GM12891 (cell line): ENCODE measurements at regions not wholly inside any gene's neighbourhood (a gene's known extent, or its start where the extent isn't known, plus 50 kb on each side); places are given as distances from the start of the nearest gene placed in this dataset.

ENCODE experiments used
- PAX5 ChIP-seq: IDR thresholded peaks from 2 replicates; pipeline ENCODE4 v1.6.1; 2011; ENCODE audit warnings: low read length, moderate library complexity, mild to moderate bottlenecking; ENCODE audit not compliant: insufficient read depth, severe bottlenecking
- POLR2A ChIP-seq: IDR thresholded peaks from 2 replicates; pipeline ENCODE4 v1.6.1; 2011; ENCODE audit warnings: low read depth, low read length, control low read depth
- POLR2AphosphoS5 ChIP-seq: IDR thresholded peaks from 2 replicates; pipeline ENCODE4 v1.6.1; 2011; ENCODE audit warnings: low read depth, low read length, control low read depth
- SPI1 ChIP-seq: IDR thresholded peaks from 2 replicates; pipeline ENCODE4 v1.6.1; 2011; ENCODE audit warnings: low read depth, low read length, control low read depth
- TAF1 ChIP-seq: IDR thresholded peaks from 2 replicates; pipeline ENCODE4 v1.6.1; 2011; ENCODE audit warnings: low read depth, low read length, control low read depth

GRCh38 chr1:81590171-81590570 is 210.6 kb upstream of the ADGRL2 start:
- TF ChIP-seq TAF1 (no peak), POLR2A (no peak), POLR2AphosphoS5 (no peak), SPI1 (no peak), PAX5 (no peak)
